HEK293 (cell line): ENCODE measurements at regions not wholly inside any gene's neighbourhood (a gene's known extent, or its start where the extent isn't known, plus 50 kb on each side); places are given as distances from the start of the nearest gene placed in this dataset.
"Not testable (repeated sequence)": the region's sequence is repeated elsewhere in the genome, so short reads cannot be mapped to it uniquely, and the experiment has no call there.

Experiments
- CTCF ChIA-PET: fragments of 350-600 bp; formaldehyde crosslinking; extraction: SDS; loops from one replicate; lab custom pipeline; 2021; ENCODE audit warnings: antibody characterized with exemption; lab: Yijun Ruan, JAX
- POLR2A ChIA-PET: fragments of 300-600 bp; formaldehyde crosslinking; extraction: SDS; loops from one replicate; lab custom pipeline; 2020; ENCODE audit warnings: antibody characterized with exemption, inconsistent platforms; lab: Yijun Ruan, JAX
- H3K27ac ChIP-seq: fragments of 200-500 bp; sonication (Bioruptor generic); 2 replicates; pipeline ENCODE4 v1.5.1; 2014; ENCODE audit warnings: low read depth, low read length, control low read depth, inconsistent platforms; ENCODE audit errors: extremely low read depth
- H3K36me3 ChIP-seq, 2 experiments: fragments of 200-500 bp in 1 of 2; sonication (Bioruptor generic) in 1 of 2; 1 replicate in 1 of 2; 2 replicates in 1 of 2; pipeline ENCODE4 v1.5.1; 2014 to 2017; ENCODE audit warnings: inconsistent platforms in 2 of 2, low read length in 2 of 2; ENCODE audit not compliant: control insufficient read depth in 2 of 2, insufficient read depth in 1 of 2
- H3K4me1 ChIP-seq: fragments of 200-500 bp; sonication (Bioruptor generic); 2 replicates; pipeline ENCODE4 v1.5.1; 2014; ENCODE audit warnings: mild to moderate bottlenecking, low read length, inconsistent platforms; ENCODE audit not compliant: control insufficient read depth, insufficient read depth
- H3K4me3 ChIP-seq: 2 replicates; pipeline ENCODE4 v1.5.1; 2011; ENCODE audit warnings: low read depth, mild to moderate bottlenecking, control low read depth, low read length, moderate library complexity
- H3K9me3 ChIP-seq: fragments of 200-500 bp; sonication (Bioruptor generic); 2 replicates; pipeline ENCODE4 v1.5.1; 2014; ENCODE audit warnings: low read depth, low read length, inconsistent platforms; ENCODE audit not compliant: control insufficient read depth, insufficient read depth

DNA sequence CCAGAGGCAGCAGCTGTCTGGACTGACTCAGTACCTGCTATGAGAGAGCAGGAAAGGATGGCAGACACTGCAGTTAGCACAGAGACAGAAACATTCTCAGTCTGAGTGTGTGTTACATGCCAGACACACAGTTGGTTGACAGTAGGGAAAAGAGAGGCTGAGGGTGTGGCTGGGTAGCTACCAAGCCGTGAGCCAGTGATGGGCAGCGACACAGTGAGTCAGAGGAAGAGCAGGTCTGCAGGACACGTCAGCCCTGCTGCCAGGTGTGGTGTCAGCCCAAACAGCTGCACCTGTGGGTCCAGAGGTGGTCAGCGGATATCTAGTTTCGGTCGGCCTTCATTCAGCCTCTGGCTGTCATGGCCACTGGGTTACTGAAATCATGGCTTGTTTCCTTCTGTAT lies 124.4 kb upstream of the SPATA31A3 start:
- POLR2A ChIA-PET, CTCF ChIA-PET, H3K4me3 ChIP-seq, H3K9me3 ChIP-seq, H3K4me1 ChIP-seq, H3K27ac ChIP-seq, H3K36me3 ChIP-seq: not testable (repeated sequence)

- H3K4me3 ChIP-seq, H3K9me3 ChIP-seq, H3K27ac ChIP-seq, H3K4me1 ChIP-seq, POLR2A ChIA-PET, CTCF ChIA-PET, H3K36me3 ChIP-seq: not testable (repeated sequence)
Observed at GRCh38 chr9:67112148-67112547, 119.8 kb upstream of the SPATA31A3 start.

GRCh38 chr9:67111733-67112132 lies 119.4 kb upstream of the SPATA31A3 start:
- H3K9me3 ChIP-seq, POLR2A ChIA-PET, H3K4me3 ChIP-seq, H3K27ac ChIP-seq, H3K36me3 ChIP-seq, CTCF ChIA-PET, H3K4me1 ChIP-seq: not testable (repeated sequence)

DNA sequence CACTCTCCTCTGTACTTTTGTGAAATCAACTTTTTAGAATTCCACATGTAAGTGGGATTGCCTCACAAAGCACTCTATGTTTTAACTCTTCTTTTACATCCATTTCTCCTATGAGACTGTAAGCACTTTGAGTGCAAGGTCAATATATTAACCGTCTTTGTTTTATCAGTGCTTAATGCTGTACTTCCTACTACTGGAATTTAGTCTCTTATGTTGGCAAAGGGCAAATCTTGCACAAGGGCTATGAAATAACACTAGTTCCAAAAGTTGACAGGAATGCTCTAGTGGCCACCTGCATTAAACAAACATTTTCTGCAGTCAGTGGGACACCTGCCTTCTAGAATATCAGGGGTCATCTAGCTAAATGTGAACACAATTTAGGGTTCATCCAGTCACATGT lies 117.5 kb upstream of the SPATA31A3 start:
- H3K4me1 ChIP-seq, CTCF ChIA-PET, POLR2A ChIA-PET, H3K9me3 ChIP-seq, H3K36me3 ChIP-seq, H3K27ac ChIP-seq, H3K4me3 ChIP-seq: not testable (repeated sequence)

DNA sequence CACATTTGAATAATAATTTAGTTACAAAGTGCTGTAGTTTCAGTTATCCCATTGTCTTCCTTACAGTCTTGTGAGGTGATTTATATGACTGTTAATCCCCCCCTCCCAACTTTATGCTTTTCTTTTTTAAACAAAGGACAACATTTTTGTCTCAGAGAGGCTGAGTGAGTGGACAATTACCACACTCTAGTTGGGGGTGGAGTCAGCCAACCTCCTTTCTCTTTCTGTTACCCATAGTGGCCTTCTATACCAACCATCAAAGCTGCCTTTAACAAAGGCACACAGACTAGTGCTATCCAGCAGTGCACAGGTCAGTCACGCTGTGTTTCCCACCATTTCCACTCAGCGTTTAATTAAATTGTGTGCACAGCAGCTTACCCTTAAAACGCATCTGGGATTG lies 114.3 kb upstream of the SPATA31A3 start:
- H3K27ac ChIP-seq, H3K9me3 ChIP-seq, CTCF ChIA-PET, H3K4me3 ChIP-seq, H3K4me1 ChIP-seq, H3K36me3 ChIP-seq, POLR2A ChIA-PET: not testable (repeated sequence)

- H3K4me3 ChIP-seq, CTCF ChIA-PET, H3K4me1 ChIP-seq, H3K36me3 ChIP-seq, POLR2A ChIA-PET, H3K27ac ChIP-seq, H3K9me3 ChIP-seq: not testable (repeated sequence)
Observed at GRCh38 chr9:67102506-67103276, 110.3 kb upstream of the SPATA31A3 start.

GRCh38 chr9:67091104-67091503 lies 98.8 kb upstream of the SPATA31A3 start:
- POLR2A ChIA-PET, H3K4me3 ChIP-seq, CTCF ChIA-PET, H3K4me1 ChIP-seq, H3K36me3 ChIP-seq, H3K9me3 ChIP-seq, H3K27ac ChIP-seq: not testable (repeated sequence)

- H3K4me1 ChIP-seq, H3K9me3 ChIP-seq, H3K4me3 ChIP-seq, H3K27ac ChIP-seq, POLR2A ChIA-PET, CTCF ChIA-PET, H3K36me3 ChIP-seq: not testable (repeated sequence)
Observed at GRCh38 chr9:67086862-67087261, 94.5 kb upstream of the SPATA31A3 start.

DNA sequence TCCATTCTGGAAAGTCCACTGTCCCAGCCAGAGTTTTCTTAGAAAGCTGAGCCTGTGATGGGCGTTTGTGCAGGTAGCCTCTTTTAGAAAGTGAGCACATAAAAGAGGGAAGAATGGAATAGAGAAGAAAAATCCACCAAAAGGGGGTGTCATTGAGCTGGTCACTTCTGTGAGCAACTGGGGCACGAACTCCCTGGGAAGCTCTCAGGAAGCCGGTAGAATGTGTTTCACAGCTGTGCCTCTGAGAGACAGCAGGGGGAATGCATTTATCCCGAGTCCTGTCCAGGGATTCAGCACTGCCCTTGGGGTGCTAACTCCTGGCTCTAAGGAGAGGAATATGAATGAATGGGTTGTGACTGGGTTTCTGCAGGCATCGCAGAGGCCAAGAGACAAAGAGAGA lies 73.8 kb upstream of the SPATA31A3 start:
- H3K4me3 ChIP-seq, H3K9me3 ChIP-seq, CTCF ChIA-PET, H3K36me3 ChIP-seq, H3K4me1 ChIP-seq, POLR2A ChIA-PET, H3K27ac ChIP-seq: not testable (repeated sequence)
